GM12878 (cell line): ENCODE measurements at regions not wholly inside any gene's neighbourhood (a gene's known extent, or its start where the extent isn't known, plus 50 kb on each side); places are given as distances from the start of the nearest gene placed in this dataset.

Experiments used
- ATAC-seq: fragments of 200-7000 bp; cut with Tn5 transposase; 3 replicates; pipeline ENCODE4 v1.9.1; 2020; ENCODE audit warnings: mild to moderate bottlenecking, moderate library complexity
- BruUV-seq: library from RNA; stranded (reverse); fragments of 400-500 nt; replicated peaks from 2 replicates; lab custom pipeline; 2021; lab: Mats Ljungman, UMichigan
- CTCF ChIA-PET: fragments of 300-600 bp; sonication (Branson Sonifier 250); formaldehyde crosslinking; extraction: SDS; loops from one replicate; lab custom pipeline; 2021; ENCODE audit warnings: inconsistent platforms; lab: Yijun Ruan, JAX
- POLR2A ChIA-PET: fragments of 350-600 bp; formaldehyde crosslinking; extraction: SDS; loops from one replicate; lab custom pipeline; 2021; ENCODE audit warnings: inconsistent platforms; lab: Charles Lee
- RAD21 ChIA-PET: fragments of 300-600 bp; sonication (Branson Sonifier 250); formaldehyde crosslinking; loops from one replicate; lab custom pipeline; 2023; ENCODE audit warnings: antibody characterized with exemption; ENCODE audit not compliant: unreplicated experiment; lab: Charles Lee
- SMC1A ChIA-PET: fragments of 300-600 bp; sonication (Branson Sonifier 250); formaldehyde crosslinking; loops from one replicate; lab custom pipeline; 2023; ENCODE audit not compliant: unreplicated experiment, uncharacterized antibody; lab: Charles Lee
- DNase-seq: peaks from one replicate; pipeline ENCODE4 v3.0.0-alpha.2; 2011; ENCODE audit warnings: low read depth, low spot score
- FAIRE-seq: peaks from 3 replicates; lab custom pipeline; 2011; peaks lifted over from hg19 to GRCh38; lab: Jason Lieb, UNC
- H2AFZ ChIP-seq: 2 replicates; pipeline ENCODE4 v1.6.0; 2011; ENCODE audit warnings: low read depth, low read length, control low read depth; ENCODE audit not compliant: control insufficient read depth
- H3K27ac ChIP-seq: 2 replicates; pipeline ENCODE4 v1.5.1; 2011; ENCODE audit warnings: control low read depth; ENCODE audit not compliant: control insufficient read depth, insufficient read depth
- H3K27me3 ChIP-seq, 2 experiments: replicated peaks in 1 of 2; 2 replicates each; pipeline versions ENCODE4 v1.6.0 to v1.6.1; 2011; ENCODE audit warnings: low read length in 1 of 2; ENCODE audit not compliant: control insufficient read depth in 2 of 2, insufficient read depth in 2 of 2
- H3K36me3 ChIP-seq, 2 experiments: 2 replicates each; pipeline ENCODE4 v1.5.1; 2011; ENCODE audit warnings: low read length in 1 of 2; ENCODE audit not compliant: control insufficient read depth in 2 of 2, insufficient read depth in 2 of 2
- H3K4me1 ChIP-seq: 2 replicates; pipeline ENCODE4 v1.6.1; 2011; ENCODE audit warnings: mild to moderate bottlenecking, low read length, moderate library complexity, mixed read lengths; ENCODE audit not compliant: control insufficient read depth, insufficient read depth
- H3K4me2 ChIP-seq: 2 replicates; pipeline ENCODE4 v1.6.0; 2011; ENCODE audit warnings: control low read depth; ENCODE audit not compliant: control insufficient read depth, insufficient read depth
- H3K4me3 ChIP-seq: fragments of 200-600 bp; sonication (generic); 2 replicates; pipeline ENCODE4 v1.5.1; 2016
- H3K79me2 ChIP-seq: 2 replicates; pipeline ENCODE4 v1.6.0; 2011; ENCODE audit warnings: low read length; ENCODE audit not compliant: control insufficient read depth, insufficient read depth
- H3K9ac ChIP-seq: 2 replicates; pipeline ENCODE4 v1.8.0; 2011; ENCODE audit warnings: low read length, control low read depth, mixed read lengths; ENCODE audit not compliant: control insufficient read depth, insufficient read depth
- H3K9me3 ChIP-seq: replicated peaks from 3 replicates; pipeline ENCODE4 v1.5.1; 2011; ENCODE audit warnings: mild to moderate bottlenecking, low read length; ENCODE audit not compliant: control insufficient read depth, insufficient read depth
- H4K20me1 ChIP-seq: 2 replicates; pipeline ENCODE4 v1.6.0; 2011; ENCODE audit not compliant: control insufficient read depth, insufficient read depth
- BMI1 ChIP-seq: fragments of 450-650 bp; IDR thresholded peaks from 2 replicates; pipeline ENCODE4 v1.6.1; 2016; ENCODE audit warnings: mild to moderate bottlenecking, moderate library complexity, borderline replicate concordance
- EP300 ChIP-seq, 2 experiments: fragments of 150-350 bp in 1 of 2; IDR thresholded peaks; 2 replicates each; pipeline ENCODE4 v1.6.1; 2011 to 2012; ENCODE audit warnings: low read depth in 2 of 2, low read length in 2 of 2, borderline replicate concordance in 1 of 2, improper control_type of control experiment in 1 of 2, inconsistent platforms in 1 of 2; ENCODE audit not compliant: control insufficient read depth in 1 of 2
- GATAD2B ChIP-seq: fragments of 450-650 bp; conservative IDR thresholded peaks from 2 replicates; pipeline ENCODE4 v1.6.1; 2017; ENCODE audit warnings: low read depth, mild to moderate bottlenecking, moderate library complexity
- KAT2A ChIP-seq: conservative IDR thresholded peaks from 2 replicates; pipeline ENCODE4 v1.6.1; 2011; ENCODE audit warnings: low read depth, low read length; ENCODE audit not compliant: control insufficient read depth
- MXI1 ChIP-seq: fragments of 150-350 bp; IDR thresholded peaks from 2 replicates; pipeline ENCODE4 v1.6.1; 2011; ENCODE audit warnings: low read depth, mild to moderate bottlenecking, inconsistent platforms, low read length, improper control_type of control experiment
- PKNOX1 ChIP-seq: fragments of 450-650 bp; IDR thresholded peaks from 2 replicates; pipeline ENCODE4 v1.6.1; 2016; ENCODE audit warnings: mild to moderate bottlenecking
- RELB ChIP-seq: fragments of 450-650 bp; IDR thresholded peaks from 2 replicates; pipeline ENCODE4 v1.6.1; 2017; ENCODE audit warnings: low read depth, mild to moderate bottlenecking, moderate library complexity
- in situ Hi-C: fragments of 300-500 bp; cut with MboI; formaldehyde crosslinking; loops from 9 replicates; pipeline ENCODE4 v1.14.3; 2018; ENCODE audit warnings: mixed read lengths
- intact Hi-C: fragments of 100-400 bp; cut with micrococcal nuclease; formaldehyde crosslinking; loops from one replicate; pipeline ENCODE4 v1.14.2; 2022; ENCODE audit not compliant: unreplicated experiment

GRCh38 chr5:39850291-39850690 lies 425.5 kb upstream of the DAB2 start (continued):
- TF ChIP-seq RELB, result no peak
- TF ChIP-seq GATAD2B, result no peak

- RAD21 ChIA-PET, result no interaction called here
- no TSS peak for BruUV-seq
- no peak overlapping the region for H3K27ac ChIP-seq
- H3K4me3 ChIP-seq, result no peak overlapping the region
- H3K36me3 ChIP-seq, result no peaks in the 10 kb centered on the region
- SMC1A ChIA-PET, result interaction anchor here (0.6 kb wide), 1 partner anchor 580 kb away, joined by 3 read pairs; no protein-coding TSS in a partner anchor
- no peak overlapping the region for H2AFZ ChIP-seq
- in situ Hi-C loops, result no loop called here
- no peak for ATAC-seq
- TF ChIP-seq KAT2A (no peak), BMI1 (no peak), MXI1 (no peak), PKNOX1 (no peak), EP300 (IDR thresholded peaks at IDR 0.05; ENCODE audit: borderline replicate concordance in 1 of 2, control insufficient read depth in 1 of 2, low read depth in 2 of 2, low read length in 2 of 2) (no peak)
- CTCF ChIA-PET, result no interaction called here
- H4K20me1 ChIP-seq, result no peaks in the 10 kb centered on the region
- intact Hi-C loops, result no loop called here
- no peak overlapping the region for H3K4me2 ChIP-seq
- no peak overlapping the region for H3K9ac ChIP-seq
- no peaks in the 10 kb centered on the region for H3K9me3 ChIP-seq
- no peaks in the 10 kb centered on the region for H3K4me1 ChIP-seq
- no peak for FAIRE-seq
- POLR2A ChIA-PET, result no interaction called here
- no peaks in the 10 kb centered on the region for H3K79me2 ChIP-seq
- no peak for DNase-seq
- H3K27me3 ChIP-seq, result no peaks in the 10 kb centered on the region
Observed at GRCh38 chr5:39846144-39846543, 421.4 kb upstream of the DAB2 start.
